Astrocyte (in vitro differentiated cells and primary cell): ENCODE measurements at regions not wholly inside any gene's neighbourhood (a gene's known extent, or its start where the extent isn't known, plus 50 kb on each side); places are given as distances from the start of the nearest gene placed in this dataset.

ENCODE experiments used
- DNase-seq: peaks from one replicate; pipeline ENCODE4 v3.0.0-alpha.2; 2010; ENCODE audit warnings: low read depth
- FAIRE-seq: peaks from 2 replicates; lab custom pipeline; 2011; peaks lifted over from hg19 to GRCh38; lab: Jason Lieb, UNC
- H2AFZ ChIP-seq: 2 replicates; pipeline ENCODE4 v1.6.0; 2012; ENCODE audit warnings: low read depth, low read length, inconsistent platforms
- H3K27ac ChIP-seq: 2 replicates; pipeline ENCODE4 v1.5.1; 2011; ENCODE audit warnings: low read depth, low read length, inconsistent platforms
- H3K27me3 ChIP-seq: 2 replicates; pipeline ENCODE4 v1.6.0; 2011; ENCODE audit warnings: low read length, inconsistent platforms; ENCODE audit not compliant: insufficient read depth
- H3K36me3 ChIP-seq: 2 replicates; pipeline ENCODE4 v1.5.1; 2011; ENCODE audit warnings: low read length, inconsistent platforms; ENCODE audit not compliant: insufficient read depth
- H3K4me1 ChIP-seq: 2 replicates; pipeline ENCODE4 v1.5.1; 2011; ENCODE audit warnings: low read length, inconsistent platforms; ENCODE audit not compliant: insufficient read depth
- H3K4me2 ChIP-seq: 2 replicates; pipeline ENCODE4 v1.6.0; 2012; ENCODE audit warnings: low read length, inconsistent platforms
- H3K4me3 ChIP-seq: 2 replicates; pipeline ENCODE4 v1.5.1; 2011; ENCODE audit warnings: low read depth, mild to moderate bottlenecking, low read length, inconsistent platforms; ENCODE audit not compliant: insufficient read depth
- H3K79me2 ChIP-seq: 2 replicates; pipeline ENCODE4 v1.6.0; 2012; ENCODE audit warnings: mild to moderate bottlenecking, low read length, inconsistent platforms; ENCODE audit not compliant: insufficient read depth
- H3K9ac ChIP-seq: 2 replicates; pipeline ENCODE4 v1.6.0; 2012; ENCODE audit warnings: mild to moderate bottlenecking, low read length, inconsistent platforms
- H3K9me3 ChIP-seq: 2 replicates; pipeline ENCODE4 v1.5.1; 2012; ENCODE audit warnings: low read depth, mild to moderate bottlenecking, low read length, inconsistent platforms; ENCODE audit not compliant: insufficient read depth
- H4K20me1 ChIP-seq: 2 replicates; pipeline ENCODE4 v1.6.0; 2012; ENCODE audit warnings: low read length, inconsistent platforms; ENCODE audit not compliant: insufficient read depth
- H3K27ac Mint-ChIP-seq: one replicate; pipeline ENCODE4 v1.8.0; 2021; ENCODE audit warnings: mild to moderate bottlenecking, mixed read lengths; ENCODE audit not compliant: unreplicated experiment
- H3K27me3 Mint-ChIP-seq: one replicate; pipeline ENCODE4 v1.8.0; 2021; ENCODE audit warnings: low read depth, mixed read lengths; ENCODE audit not compliant: unreplicated experiment
- H3K36me3 Mint-ChIP-seq: one replicate; pipeline ENCODE4 v1.8.0; 2021; ENCODE audit warnings: low read depth, mixed read lengths; ENCODE audit not compliant: unreplicated experiment
- H3K4me1 Mint-ChIP-seq: one replicate; pipeline ENCODE4 v1.8.0; 2021; ENCODE audit warnings: low read depth, mixed read lengths; ENCODE audit not compliant: unreplicated experiment
- H3K4me3 Mint-ChIP-seq: one replicate; pipeline ENCODE4 v1.8.0; 2021; ENCODE audit warnings: mild to moderate bottlenecking, moderate library complexity, mixed read lengths; ENCODE audit not compliant: unreplicated experiment
- H3K9me3 Mint-ChIP-seq: one replicate; pipeline ENCODE4 v1.8.0; 2021; ENCODE audit warnings: mild to moderate bottlenecking, mixed read lengths; ENCODE audit not compliant: unreplicated experiment
- CTCF ChIP-seq: IDR thresholded peaks from 2 replicates; pipeline ENCODE4 v1.5.1; 2011; ENCODE audit warnings: low read depth, mild to moderate bottlenecking, inconsistent platforms, low read length, moderate library complexity; ENCODE audit not compliant: insufficient read depth
- EZH2 ChIP-seq: IDR thresholded peaks from 2 replicates; pipeline ENCODE4 v1.6.1; 2012; ENCODE audit warnings: mild to moderate bottlenecking, low read length, inconsistent platforms; ENCODE audit not compliant: insufficient read depth

GRCh38 chr5:8870349-8870958 is 675.4 kb downstream of the SEMA5A start:
- FAIRE-seq (no peak), DNase-seq (no peak)
- Histone ChIP-seq H3K79me2 (no peaks in the 10 kb centered on the region), H3K27me3 (no peaks in the 10 kb centered on the region), H3K27ac (no peak overlapping the region), H3K4me2 (no peak overlapping the region), H3K9ac (no peak overlapping the region), H3K36me3 (no peaks in the 10 kb centered on the region), H3K4me3 (no peak overlapping the region), H2AFZ (no peak overlapping the region), H4K20me1 (no peaks in the 10 kb centered on the region), H3K9me3 (no peaks in the 10 kb centered on the region), H3K4me1 (no peaks in the 10 kb centered on the region)
- Mint-ChIP-seq H3K36me3 (no peaks in the 10 kb centered on the region), H3K4me3 (no peak overlapping the region), H3K27me3 (no peaks in the 10 kb centered on the region), H3K4me1 (peaks cover 11% of the 10 kb centered on the region), H3K27ac (peak overlapping the region; percentile 11), H3K9me3 (no peaks in the 10 kb centered on the region)
- TF ChIP-seq EZH2 (no peak), CTCF (no peak)

GRCh38 chr5:8870959-8871355 is 674.9 kb downstream of the SEMA5A start:
- Histone ChIP-seq H4K20me1 (no peaks in the 10 kb centered on the region), H3K79me2 (no peaks in the 10 kb centered on the region), H3K4me1 (no peaks in the 10 kb centered on the region), H3K27me3 (no peaks in the 10 kb centered on the region), H3K36me3 (no peaks in the 10 kb centered on the region), H2AFZ (no peak overlapping the region), H3K9me3 (no peaks in the 10 kb centered on the region), H3K4me2 (no peak overlapping the region), H3K27ac (no peak overlapping the region), H3K4me3 (no peak overlapping the region), H3K9ac (no peak overlapping the region)
- Mint-ChIP-seq H3K4me3 (no peak overlapping the region), H3K27ac (peak overlapping the region; percentile 11), H3K4me1 (peaks cover 8% of the 10 kb centered on the region), H3K9me3 (no peaks in the 10 kb centered on the region), H3K27me3 (no peaks in the 10 kb centered on the region), H3K36me3 (no peaks in the 10 kb centered on the region)
- no peak for DNase-seq
- no peak for FAIRE-seq
- TF ChIP-seq EZH2 (no peak), CTCF (no peak)

- H2AFZ ChIP-seq = no peak overlapping the region
- no peak overlapping the region for H3K9ac ChIP-seq
- TF ChIP-seq EZH2 (no peak), CTCF (no peak)
- Mint-ChIP-seq H3K4me1 (peaks cover 7% of the 10 kb centered on the region), H3K36me3 (no peaks in the 10 kb centered on the region), H3K4me3 (no peak overlapping the region), H3K27me3 (no peaks in the 10 kb centered on the region), H3K9me3 (no peaks in the 10 kb centered on the region), H3K27ac (no peak overlapping the region)
- no peak overlapping the region for H3K4me2 ChIP-seq
- no peaks in the 10 kb centered on the region for H3K79me2 ChIP-seq
- H3K36me3 ChIP-seq = no peaks in the 10 kb centered on the region
- H4K20me1 ChIP-seq = no peaks in the 10 kb centered on the region
- H3K9me3 ChIP-seq = no peaks in the 10 kb centered on the region
- FAIRE-seq (no peak), DNase-seq (no peak)
- no peak overlapping the region for H3K27ac ChIP-seq
- no peak overlapping the region for H3K4me3 ChIP-seq
- H3K4me1 ChIP-seq = no peaks in the 10 kb centered on the region
- H3K27me3 ChIP-seq = no peaks in the 10 kb centered on the region
These were observed 674.4 kb downstream of the SEMA5A start for GRCh38 chr5:8871446-8871845.
